Mammary epithelial cell (primary cell): ENCODE measurements at regions not wholly inside any gene's neighbourhood (a gene's known extent, or its start where the extent isn't known, plus 50 kb on each side); places are given as distances from the start of the nearest gene placed in this dataset.

ENCODE experiments used
- CTCF ChIP-seq, 2 donors: IDR thresholded peaks in 1 of 2; conservative IDR thresholded peaks in 1 of 2; 2 replicates each; pipeline ENCODE4 v1.5.1; 2011 to 2012; ENCODE audit warnings: inconsistent platforms in 2 of 2, low read length in 2 of 2, mild to moderate bottlenecking in 2 of 2, control low read depth in 1 of 2, low read depth in 1 of 2; ENCODE audit not compliant: insufficient read depth in 1 of 2; ENCODE audit errors: extremely low read depth in 1 of 2
- EZH2 ChIP-seq: IDR thresholded peaks from 2 replicates; pipeline ENCODE4 v1.6.1; 2012; ENCODE audit warnings: low read length, inconsistent platforms, borderline replicate concordance

- TF ChIP-seq CTCF (conservative IDR thresholded peaks at IDR 0.05 in 1 of 2, IDR thresholded peaks at IDR 0.05 in 1 of 2; ENCODE audit: extremely low read depth in 1 of 2, insufficient read depth in 1 of 2, low read depth in 1 of 2, low read length in 2 of 2) (no peak), EZH2 (no peak)
Measured at GRCh38 chr1:228802386-228803220, 67.3 kb downstream of the RHOU start.
